ENCODE measurements at regions not wholly inside any gene's neighbourhood (a gene's known extent, or its start where the extent isn't known, plus 50 kb on each side); places are given as distances from the start of the nearest gene placed in this dataset.
"Not testable (repeated sequence)": the region's sequence is repeated elsewhere in the genome, so short reads cannot be mapped to it uniquely, and the experiment has no call there.

DNA sequence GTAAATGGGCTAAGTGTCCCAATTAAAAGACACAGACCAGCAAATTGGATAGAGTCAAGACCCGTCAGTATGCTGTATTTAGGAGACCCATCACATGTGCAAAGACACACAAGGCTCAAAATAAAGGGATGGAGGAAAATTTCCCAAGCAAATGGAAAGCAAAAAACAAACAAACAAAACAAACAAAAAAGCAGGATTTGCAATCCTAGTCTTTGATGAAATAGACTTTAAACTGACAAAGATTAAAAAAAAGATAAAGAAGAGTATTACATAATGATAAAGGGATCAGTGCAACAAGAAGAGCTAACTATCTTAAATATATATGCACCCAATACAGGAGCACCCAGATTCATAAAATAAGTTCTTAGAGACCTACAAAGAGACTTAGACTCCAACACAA, 429.6 kb downstream of the MAT2B start:
- H2AFZ ChIP-seq (ENCODE audit: insufficient read depth, low read length, poor library complexity); H3K4me2 ChIP-seq (ENCODE audit: low read length); H2BK5ac ChIP-seq (ENCODE audit: low read depth, low read length, poor library complexity); H3K27ac ChIP-seq (ENCODE audit: low read depth, low read length); H4K12ac ChIP-seq (ENCODE audit: low read depth, low read length); H3K36me3 ChIP-seq (ENCODE audit: control insufficient read depth in 1 of 2, insufficient read depth in 2 of 2, low read length in 2 of 2); H3K27me3 ChIP-seq (ENCODE audit: insufficient read depth, low read length); H3K14ac ChIP-seq (ENCODE audit: low read length); H3K9ac ChIP-seq (ENCODE audit: low read length); H3K4me3 ChIP-seq (ENCODE audit: low read depth, low read length); H3K9me3 ChIP-seq (ENCODE audit: insufficient read depth, low read depth, low read length); H2BK12ac ChIP-seq (ENCODE audit: low read length); H2BK120ac ChIP-seq (ENCODE audit: insufficient read depth, low read length, poor library complexity); DNase-seq; H3K79me1 ChIP-seq (ENCODE audit: low read length); H3K23ac ChIP-seq (ENCODE audit: low read length); H3K18ac ChIP-seq (ENCODE audit: low read length); H3K4ac ChIP-seq (ENCODE audit: low read depth, low read length); H4K8ac ChIP-seq (ENCODE audit: low read depth, low read length); H3K4me1 ChIP-seq (ENCODE audit: control insufficient read depth in 1 of 2, insufficient read depth in 2 of 2, low read length in 2 of 2); H2AK5ac ChIP-seq (ENCODE audit: low read length); H4K91ac ChIP-seq (ENCODE audit: low read depth, low read length); H3K79me2 ChIP-seq (ENCODE audit: control insufficient read depth, insufficient read depth, low read length, poor library complexity): not testable (repeated sequence)
- WGBS (ENCODE audit: extremely low coverage, insufficient coverage, insufficient read length), result no CpG with 5 or more reads among the region's 1 CpG

DNA sequence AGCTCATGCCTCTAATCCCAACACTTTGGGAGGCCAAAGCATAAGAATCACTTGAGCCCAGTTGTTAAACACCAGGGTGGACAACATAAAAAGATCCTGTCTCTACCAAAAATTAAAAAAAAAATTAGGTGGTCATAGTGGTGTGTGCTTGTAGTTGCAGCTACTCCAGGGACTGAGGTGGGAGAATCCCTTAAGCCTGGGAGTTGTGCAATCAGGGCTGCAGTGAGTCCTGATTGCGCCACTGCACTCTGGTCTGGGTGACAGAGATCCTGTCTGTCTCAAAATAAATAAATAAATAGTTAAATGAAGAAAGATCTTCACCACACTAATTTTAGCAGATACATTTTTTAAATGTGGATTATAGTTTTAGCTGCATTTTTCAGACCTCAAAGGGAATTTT, 433.2 kb downstream of the MAT2B start:
- Histone ChIP-seq H3K9ac (ENCODE audit: low read length) (no peak overlapping the region), H3K4me2 (ENCODE audit: low read length) (no peak overlapping the region), H2BK5ac (ENCODE audit: low read depth, low read length, poor library complexity) (no peak overlapping the region), H3K9me3 (ENCODE audit: insufficient read depth, low read depth, low read length) (no peaks in the 10 kb centered on the region), H3K27me3 (ENCODE audit: insufficient read depth, low read length) (no peaks in the 10 kb centered on the region), H3K36me3 (ENCODE audit: control insufficient read depth in 1 of 2, insufficient read depth in 2 of 2, low read length in 2 of 2) (no peaks in the 10 kb centered on the region), H3K14ac (ENCODE audit: low read length) (no peak overlapping the region), H3K79me1 (ENCODE audit: low read length) (no peaks in the 10 kb centered on the region), H4K12ac (ENCODE audit: low read depth, low read length) (no peak overlapping the region), H2AFZ (ENCODE audit: insufficient read depth, low read length, poor library complexity) (no peak overlapping the region), H4K8ac (ENCODE audit: low read depth, low read length) (no peak overlapping the region), H3K23ac (ENCODE audit: low read length) (no peak overlapping the region), H4K91ac (ENCODE audit: low read depth, low read length) (no peak overlapping the region), H2BK120ac (ENCODE audit: insufficient read depth, low read length, poor library complexity) (no peak overlapping the region), H3K4me3 (ENCODE audit: low read depth, low read length) (no peak overlapping the region), H2AK5ac (ENCODE audit: low read length) (no peak overlapping the region), H3K4me1 (ENCODE audit: control insufficient read depth in 1 of 2, insufficient read depth in 2 of 2, low read length in 2 of 2) (no peaks in the 10 kb centered on the region), H3K79me2 (ENCODE audit: control insufficient read depth, insufficient read depth, low read length, poor library complexity) (no peaks in the 10 kb centered on the region), H3K27ac (ENCODE audit: low read depth, low read length) (no peak overlapping the region), H2BK12ac (ENCODE audit: low read length) (no peak overlapping the region), H3K4ac (ENCODE audit: low read depth, low read length) (no peak overlapping the region), H3K18ac (ENCODE audit: low read length) (no peak overlapping the region)
- WGBS (ENCODE audit: extremely low coverage, insufficient coverage, insufficient read length), result no CpG with 5 or more reads among the region's 1 CpG
- DNase-seq, result peak in 1 of 2 donors; percentile 19

DNA sequence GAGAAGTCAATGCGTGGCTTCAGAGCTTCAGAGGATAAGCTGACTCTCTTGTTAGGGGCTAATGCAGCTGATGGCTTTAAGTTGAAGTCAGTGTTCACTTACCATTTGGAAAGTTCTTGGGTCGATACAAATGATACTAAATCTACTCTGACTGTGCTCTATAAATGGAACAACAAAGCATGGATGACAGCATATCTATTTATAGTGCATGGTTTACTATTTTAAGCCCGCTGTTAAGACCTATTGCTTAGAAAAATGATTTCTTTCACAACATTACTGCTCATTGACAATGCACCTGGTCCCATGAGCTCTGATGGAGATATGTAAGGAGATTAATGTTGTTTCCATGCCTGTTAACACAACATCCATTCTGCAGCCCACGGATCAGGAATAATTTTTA, 435.7 kb downstream of the MAT2B start:
- H3K27ac ChIP-seq (ENCODE audit: low read depth, low read length), result no peak overlapping the region
- WGBS (ENCODE audit: extremely low coverage, insufficient coverage, insufficient read length), result no CpG with 5 or more reads among the region's 4 CpGs
- no peaks in the 10 kb centered on the region for H3K9me3 ChIP-seq (ENCODE audit: insufficient read depth, low read depth, low read length)
- H3K27me3 ChIP-seq (ENCODE audit: insufficient read depth, low read length), result no peaks in the 10 kb centered on the region
- no peaks in the 10 kb centered on the region for H3K4me1 ChIP-seq (ENCODE audit: control insufficient read depth in 1 of 2, insufficient read depth in 2 of 2, low read length in 2 of 2)
- no peak overlapping the region for H2AK5ac ChIP-seq (ENCODE audit: low read length)
- H3K14ac ChIP-seq (ENCODE audit: low read length), result no peak overlapping the region
- no peak overlapping the region for H3K4ac ChIP-seq (ENCODE audit: low read depth, low read length)
- no peak overlapping the region for H3K4me3 ChIP-seq (ENCODE audit: low read depth, low read length)
- H2BK5ac ChIP-seq (ENCODE audit: low read depth, low read length, poor library complexity), result no peak overlapping the region
- no peak overlapping the region for H3K18ac ChIP-seq (ENCODE audit: low read length)
- H3K36me3 ChIP-seq (ENCODE audit: control insufficient read depth in 1 of 2, insufficient read depth in 2 of 2, low read length in 2 of 2), result no peaks in the 10 kb centered on the region
- H4K8ac ChIP-seq (ENCODE audit: low read depth, low read length), result no peak overlapping the region
- H2BK12ac ChIP-seq (ENCODE audit: low read length), result no peak overlapping the region
- no peak overlapping the region for H3K4me2 ChIP-seq (ENCODE audit: low read length)
- H3K79me1 ChIP-seq (ENCODE audit: low read length), result no peaks in the 10 kb centered on the region
- no peak overlapping the region for H2BK120ac ChIP-seq (ENCODE audit: insufficient read depth, low read length, poor library complexity)
- H4K12ac ChIP-seq (ENCODE audit: low read depth, low read length), result no peak overlapping the region
- H2AFZ ChIP-seq (ENCODE audit: insufficient read depth, low read length, poor library complexity), result no peak overlapping the region
- no peak for DNase-seq
- no peaks in the 10 kb centered on the region for H3K79me2 ChIP-seq (ENCODE audit: control insufficient read depth, insufficient read depth, low read length, poor library complexity)
- no peak overlapping the region for H3K9ac ChIP-seq (ENCODE audit: low read length)
- no peak overlapping the region for H3K23ac ChIP-seq (ENCODE audit: low read length)
- no peak overlapping the region for H4K91ac ChIP-seq (ENCODE audit: low read depth, low read length)

DNA sequence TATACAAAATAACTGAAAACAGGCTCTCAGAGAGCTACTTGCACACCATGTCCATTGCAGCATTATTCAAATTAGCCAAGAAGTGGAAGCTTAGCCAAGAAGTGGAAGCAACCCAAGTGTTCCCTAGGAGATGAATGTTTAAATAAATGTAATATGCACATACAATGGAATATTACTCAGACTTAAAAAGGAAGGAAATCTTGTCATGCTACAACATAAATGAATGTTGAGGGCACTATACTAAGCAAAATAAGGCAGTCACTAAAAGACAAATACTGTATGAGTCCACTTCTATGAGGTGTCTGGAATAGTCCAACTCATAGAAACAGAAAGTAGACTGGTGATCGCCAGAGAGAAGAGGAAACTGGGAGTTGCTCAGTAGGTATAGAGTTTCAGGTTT, 438.1 kb downstream of the MAT2B start:
- Histone ChIP-seq H2AK5ac (ENCODE audit: low read length) (no peak overlapping the region), H3K4ac (ENCODE audit: low read depth, low read length) (no peak overlapping the region), H3K4me3 (ENCODE audit: low read depth, low read length) (no peak overlapping the region), H3K4me2 (ENCODE audit: low read length) (no peak overlapping the region), H3K23ac (ENCODE audit: low read length) (no peak overlapping the region), H3K9me3 (ENCODE audit: insufficient read depth, low read depth, low read length) (no peaks in the 10 kb centered on the region), H4K8ac (ENCODE audit: low read depth, low read length) (no peak overlapping the region), H3K27ac (ENCODE audit: low read depth, low read length) (no peak overlapping the region), H3K4me1 (ENCODE audit: control insufficient read depth in 1 of 2, insufficient read depth in 2 of 2, low read length in 2 of 2) (no peaks in the 10 kb centered on the region), H3K9ac (ENCODE audit: low read length) (no peak overlapping the region), H2BK12ac (ENCODE audit: low read length) (no peak overlapping the region), H2AFZ (ENCODE audit: insufficient read depth, low read length, poor library complexity) (no peak overlapping the region), H3K36me3 (ENCODE audit: control insufficient read depth in 1 of 2, insufficient read depth in 2 of 2, low read length in 2 of 2) (no peaks in the 10 kb centered on the region), H4K91ac (ENCODE audit: low read depth, low read length) (no peak overlapping the region), H3K79me1 (ENCODE audit: low read length) (no peaks in the 10 kb centered on the region), H3K18ac (ENCODE audit: low read length) (no peak overlapping the region), H4K12ac (ENCODE audit: low read depth, low read length) (no peak overlapping the region), H3K14ac (ENCODE audit: low read length) (no peak overlapping the region), H3K79me2 (ENCODE audit: control insufficient read depth, insufficient read depth, low read length, poor library complexity) (no peaks in the 10 kb centered on the region), H2BK120ac (ENCODE audit: insufficient read depth, low read length, poor library complexity) (no peak overlapping the region), H3K27me3 (ENCODE audit: insufficient read depth, low read length) (no peaks in the 10 kb centered on the region), H2BK5ac (ENCODE audit: low read depth, low read length, poor library complexity) (no peak overlapping the region)
- no CpG with 5 or more reads among the region's 1 CpG for WGBS (ENCODE audit: extremely low coverage, insufficient coverage, insufficient read length)
- DNase-seq, result no peak

DNA sequence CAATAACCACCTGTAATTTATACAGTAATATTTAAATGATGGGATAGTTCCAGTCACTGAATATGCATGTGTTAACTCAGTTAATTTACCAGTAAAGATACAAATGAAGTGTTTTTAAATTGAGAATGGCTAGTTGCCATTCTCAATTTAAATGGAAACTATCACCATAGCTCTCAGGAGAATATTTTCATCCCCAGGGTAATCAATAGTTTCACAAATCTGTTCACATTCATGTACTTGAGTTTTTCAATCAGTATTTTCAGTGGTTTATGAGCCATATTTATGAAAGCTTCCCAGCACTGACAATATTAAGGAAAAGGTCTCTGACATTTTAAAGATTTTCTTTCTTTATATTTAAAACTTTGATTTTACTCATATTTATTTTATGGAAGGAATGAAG, 439.3 kb downstream of the MAT2B start:
- Histone ChIP-seq H3K27ac (ENCODE audit: low read depth, low read length) (no peak overlapping the region), H4K91ac (ENCODE audit: low read depth, low read length) (no peak overlapping the region), H2AFZ (ENCODE audit: insufficient read depth, low read length, poor library complexity) (no peak overlapping the region)

More for the DNA sequence above, 439.3 kb downstream of the MAT2B start:
- no peak overlapping the region for H3K23ac ChIP-seq (ENCODE audit: low read length)
- no peaks in the 10 kb centered on the region for H3K9me3 ChIP-seq (ENCODE audit: insufficient read depth, low read depth, low read length)
- no peaks in the 10 kb centered on the region for H3K36me3 ChIP-seq (ENCODE audit: control insufficient read depth in 1 of 2, insufficient read depth in 2 of 2, low read length in 2 of 2)
- no peak overlapping the region for H4K12ac ChIP-seq (ENCODE audit: low read depth, low read length)
- H4K8ac ChIP-seq (ENCODE audit: low read depth, low read length), result no peak overlapping the region
- no peak overlapping the region for H3K9ac ChIP-seq (ENCODE audit: low read length)
- no peaks in the 10 kb centered on the region for H3K27me3 ChIP-seq (ENCODE audit: insufficient read depth, low read length)
- H3K14ac ChIP-seq (ENCODE audit: low read length), result no peak overlapping the region
- H3K4me1 ChIP-seq (ENCODE audit: control insufficient read depth in 1 of 2, insufficient read depth in 2 of 2, low read length in 2 of 2), result no peaks in the 10 kb centered on the region
- no peak overlapping the region for H2BK120ac ChIP-seq (ENCODE audit: insufficient read depth, low read length, poor library complexity)
- no peaks in the 10 kb centered on the region for H3K79me1 ChIP-seq (ENCODE audit: low read length)
- no peaks in the 10 kb centered on the region for H3K79me2 ChIP-seq (ENCODE audit: control insufficient read depth, insufficient read depth, low read length, poor library complexity)
- no peak overlapping the region for H3K18ac ChIP-seq (ENCODE audit: low read length)
- no peak overlapping the region for H2BK12ac ChIP-seq (ENCODE audit: low read length)
- H3K4me2 ChIP-seq (ENCODE audit: low read length), result no peak overlapping the region
- no peak overlapping the region for H2AK5ac ChIP-seq (ENCODE audit: low read length)
- H2BK5ac ChIP-seq (ENCODE audit: low read depth, low read length, poor library complexity), result no peak overlapping the region
- H3K4me3 ChIP-seq (ENCODE audit: low read depth, low read length), result no peak overlapping the region
- no peak overlapping the region for H3K4ac ChIP-seq (ENCODE audit: low read depth, low read length)
- no peak for DNase-seq

Data from trophoblast cell (in vitro differentiated cells and primary cell).